Muscle layer of duodenum (tissue), 2 donors: ENCODE measurements at regions not wholly inside any gene's neighbourhood (a gene's known extent, or its start where the extent isn't known, plus 50 kb on each side); places are given as distances from the start of the nearest gene placed in this dataset.
"Not testable (repeated sequence)": the region's sequence is repeated elsewhere in the genome, so short reads cannot be mapped to it uniquely, and the experiment has no call there.

Experiments
- H3K27ac ChIP-seq: one replicate; pipeline ENCODE4 v1.7.0; 2013; ENCODE audit warnings: mild to moderate bottlenecking, low read length
- H3K27me3 ChIP-seq: one replicate; pipeline ENCODE4 v1.7.0; 2013; ENCODE audit warnings: low read depth, mild to moderate bottlenecking, control low read depth, low read length
- H3K36me3 ChIP-seq, 2 donors: one replicate each; pipeline ENCODE4 v1.7.0; 2013; ENCODE audit warnings: low read length in 2 of 2, control low read depth in 1 of 2, mild to moderate bottlenecking in 1 of 2; ENCODE audit not compliant: insufficient read depth in 2 of 2, control insufficient read depth in 1 of 2
- H3K4me1 ChIP-seq, 2 donors: one replicate each; pipeline ENCODE4 v1.7.0; 2013; ENCODE audit warnings: low read length in 2 of 2, mild to moderate bottlenecking in 2 of 2, control low read depth in 1 of 2, moderate library complexity in 1 of 2; ENCODE audit not compliant: insufficient read depth in 2 of 2, control insufficient read depth in 1 of 2
- H3K4me3 ChIP-seq, 2 donors: one replicate each; pipeline ENCODE4 v1.7.0; 2013; ENCODE audit warnings: low read length in 2 of 2, low read depth in 1 of 2, mild to moderate bottlenecking in 1 of 2
- H3K9me3 ChIP-seq, 2 donors: one replicate each; pipeline ENCODE4 v1.7.0; 2013; ENCODE audit warnings: low read length in 2 of 2, control low read depth in 1 of 2, mild to moderate bottlenecking in 1 of 2; ENCODE audit not compliant: control insufficient read depth in 1 of 2
- donor health status: healthy.

GRCh38 chr4:186805020-186805820 lies 81.6 kb upstream of the FAT1 start:
- H3K9me3 ChIP-seq: no peaks in the 10 kb centered on the region
- H3K36me3 ChIP-seq: no peaks in the 10 kb centered on the region
- H3K4me3 ChIP-seq: no peak overlapping the region
- H3K4me1 ChIP-seq: no peaks in the 10 kb centered on the region
- H3K27me3 ChIP-seq: no peaks in the 10 kb centered on the region
- H3K27ac ChIP-seq: no peak overlapping the region

GRCh38 chr4:186805917-186806316 lies 82.3 kb upstream of the FAT1 start:
- not testable (repeated sequence) for H3K27ac ChIP-seq, H3K36me3 ChIP-seq, H3K27me3 ChIP-seq, H3K9me3 ChIP-seq, H3K4me1 ChIP-seq, H3K4me3 ChIP-seq

- Histone ChIP-seq H3K36me3 (no peaks in the 10 kb centered on the region), H3K27ac (no peak overlapping the region), H3K4me3 (no peak overlapping the region)
Observed at GRCh38 chr4:186806679-186807421, 83.2 kb upstream of the FAT1 start.

GRCh38 chr4:186807808-186808629 lies 84.4 kb upstream of the FAT1 start:
- H3K4me3 ChIP-seq: no peak overlapping the region
- H3K27ac ChIP-seq: no peak overlapping the region
- no peaks in the 10 kb centered on the region for H3K36me3 ChIP-seq
- H3K4me1 ChIP-seq: no peaks in the 10 kb centered on the region
- peaks cover 0 to 4% of the 10 kb centered on the region in 2 donors for H3K9me3 ChIP-seq
- H3K27me3 ChIP-seq: no peaks in the 10 kb centered on the region

More at GRCh38 chr4:186806679-186807421, 83.2 kb upstream of the FAT1 start:
- H3K9me3 ChIP-seq: peaks cover 0 to 3% of the 10 kb centered on the region in 2 donors
- no peaks in the 10 kb centered on the region for H3K27me3 ChIP-seq
- no peaks in the 10 kb centered on the region for H3K4me1 ChIP-seq

GRCh38 chr4:186808630-186809018 lies 85.0 kb upstream of the FAT1 start:
- Histone ChIP-seq H3K27me3 (no peaks in the 10 kb centered on the region), H3K4me1 (no peaks in the 10 kb centered on the region), H3K36me3 (no peaks in the 10 kb centered on the region), H3K27ac (no peak overlapping the region), H3K4me3 (no peak overlapping the region), H3K9me3 (peaks cover 0 to 4% of the 10 kb centered on the region in 2 donors)

- H3K27me3 ChIP-seq: no peaks in the 10 kb centered on the region
- no peaks in the 10 kb centered on the region for H3K36me3 ChIP-seq
- H3K4me3 ChIP-seq: no peak overlapping the region
- H3K9me3 ChIP-seq: peaks cover 0 to 4% of the 10 kb centered on the region in 2 donors
- H3K4me1 ChIP-seq: no peaks in the 10 kb centered on the region
- H3K27ac ChIP-seq: no peak overlapping the region
Observed at GRCh38 chr4:186809070-186809469, 85.4 kb upstream of the FAT1 start.

- Histone ChIP-seq H3K4me3 (no peak overlapping the region), H3K27ac (no peak overlapping the region), H3K36me3 (no peaks in the 10 kb centered on the region), H3K9me3 (peaks cover 0 to 4% of the 10 kb centered on the region in 2 donors), H3K27me3 (no peaks in the 10 kb centered on the region), H3K4me1 (no peaks in the 10 kb centered on the region)
Observed at GRCh38 chr4:186810613-186811150, 87.0 kb upstream of the FAT1 start.

- H3K36me3 ChIP-seq: no peaks in the 10 kb centered on the region
- H3K27ac ChIP-seq: no peak overlapping the region
- no peak overlapping the region for H3K4me3 ChIP-seq
- H3K4me1 ChIP-seq: no peaks in the 10 kb centered on the region
- peaks cover 0 to 4% of the 10 kb centered on the region in 2 donors for H3K9me3 ChIP-seq
- no peaks in the 10 kb centered on the region for H3K27me3 ChIP-seq
Observed at GRCh38 chr4:186812592-186812991, 88.9 kb upstream of the FAT1 start.

- Histone ChIP-seq H3K27ac (no peak overlapping the region), H3K4me3 (no peak overlapping the region), H3K27me3 (no peaks in the 10 kb centered on the region), H3K4me1 (no peaks in the 10 kb centered on the region), H3K9me3 (peaks cover 0 to 4% of the 10 kb centered on the region in 2 donors), H3K36me3 (no peaks in the 10 kb centered on the region)
Observed at GRCh38 chr4:186813377-186814068, 89.9 kb upstream of the FAT1 start.

- Histone ChIP-seq H3K36me3 (no peaks in the 10 kb centered on the region), H3K27ac (no peak overlapping the region), H3K4me3 (no peak overlapping the region)
Observed at GRCh38 chr4:186814535-186815070, 90.9 kb upstream of the FAT1 start.

More at GRCh38 chr4:186814535-186815070, 90.9 kb upstream of the FAT1 start:
- no peaks in the 10 kb centered on the region for H3K4me1 ChIP-seq
- H3K27me3 ChIP-seq: no peaks in the 10 kb centered on the region
- H3K9me3 ChIP-seq: peaks cover 0 to 4% of the 10 kb centered on the region in 2 donors
